ENCODE measurements at regions not wholly inside any gene's neighbourhood (a gene's known extent, or its start where the extent isn't known, plus 50 kb on each side); places are given as distances from the start of the nearest gene placed in this dataset.
A peak's percentile ranks its signal among the peaks of the same experiment; 100 is the strongest.

DNA sequence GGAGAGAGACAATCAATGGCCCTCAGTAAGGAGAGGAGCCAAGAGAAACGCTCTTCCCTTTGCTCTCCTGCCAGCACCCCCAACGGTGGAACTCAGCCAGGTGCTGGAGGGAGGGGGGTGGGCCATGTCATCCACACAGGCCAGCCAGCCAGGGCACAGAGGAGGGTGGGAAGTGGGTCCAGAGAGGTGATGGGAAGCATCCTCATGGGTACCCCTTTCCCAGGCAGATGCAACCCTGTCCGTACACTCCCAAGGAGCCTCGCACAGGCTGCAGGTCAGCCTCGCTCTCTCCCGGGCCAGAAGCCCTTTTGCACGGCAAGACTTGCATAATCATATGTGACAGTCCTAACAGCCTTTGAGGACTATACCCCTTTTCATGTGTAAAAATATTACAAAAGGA, 142.0 kb upstream of the NAMPT start:
- Mint-ChIP-seq H3K27me3 (peaks cover 6 to 28% of the 10 kb centered on the region in 2 donors), H3K4me1 (peaks cover 8 to 11% (median 10%) of the 10 kb centered on the region in 3 donors), H3K9me3 (no peaks in the 10 kb centered on the region), H3K4me3 (no peak overlapping the region), H3K27ac (no peak overlapping the region), H3K36me3 (no peaks in the 10 kb centered on the region)
- Histone ChIP-seq H3K27me3 (replicated peaks in 1 of 2; ENCODE audit: control insufficient read depth in 2 of 2, extremely low read depth in 1 of 2, insufficient read depth in 2 of 2, low read length in 1 of 2) (peaks cover 0 to 7% of the 10 kb centered on the region in 2 experiments), H3K27ac (ENCODE audit: low read length) (no peak overlapping the region), H3K4me1 (ENCODE audit: control insufficient read depth in 1 of 2, extremely low read depth in 1 of 2, insufficient read depth in 2 of 2, low read length in 2 of 2) (peaks cover 0 to 8% of the 10 kb centered on the region in 2 experiments), H3K36me3 (ENCODE audit: control insufficient read depth in 2 of 2, extremely low read depth in 1 of 2, insufficient read depth in 1 of 2, low read length in 1 of 2) (no peaks in the 10 kb centered on the region), H3K9me3 (no peaks in the 10 kb centered on the region), H3K4me3 (ENCODE audit: control insufficient read depth in 1 of 2, extremely low read depth in 1 of 2, low read length in 1 of 2) (no peak overlapping the region)
- ChIA-PET CTCF (no interaction called here), POLR2A (interaction anchor here in 1 of 2 donors (0.6 kb wide), 1 partner anchor 80 kb away, joined by 3 read pairs; no protein-coding TSS in a partner anchor)
- DNase-seq (no peak), ATAC-seq (replicated peaks in 1 of 4) (no peak)
- WGBS (ENCODE audit: insufficient coverage), result 95% methylated on average over 6 of the region's 7 CpGs

DNA sequence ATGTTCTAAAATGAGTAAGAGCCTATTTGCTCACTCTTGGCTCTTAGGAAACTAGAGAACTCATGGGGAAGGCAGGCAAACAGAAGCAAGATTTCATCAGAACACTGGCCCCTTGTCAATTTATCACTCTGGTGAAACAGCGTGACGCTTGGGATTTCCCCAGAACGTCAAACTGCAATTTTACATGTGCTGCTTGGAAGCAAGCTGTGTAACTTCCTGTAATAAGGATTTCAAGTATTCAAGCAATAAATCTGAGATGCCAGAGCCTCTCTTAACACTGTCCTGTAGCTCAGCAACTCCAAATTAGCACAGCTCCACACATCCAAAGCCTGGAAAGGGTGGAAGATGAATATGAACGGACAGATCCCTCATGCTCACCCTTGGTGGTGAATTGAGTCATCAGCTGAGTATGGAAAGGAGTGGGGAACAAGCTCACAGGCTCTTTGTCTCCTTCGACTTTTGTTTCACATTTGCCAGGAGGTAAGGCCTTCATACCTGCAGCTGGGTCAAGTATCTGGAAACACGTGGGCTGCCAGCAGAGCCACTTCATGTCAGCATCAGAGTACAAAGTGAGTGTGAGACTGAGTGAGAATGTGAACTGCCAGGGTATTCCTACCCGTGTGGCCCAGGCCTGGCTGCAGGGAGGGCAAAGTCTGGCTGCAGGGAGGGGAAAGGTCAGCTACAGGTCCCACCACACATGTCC, 140.4 kb upstream of the NAMPT start:
- H3K4me3 ChIP-seq (ENCODE audit: control insufficient read depth in 1 of 2, extremely low read depth in 1 of 2, low read length in 1 of 2), result no peak overlapping the region
- H3K9me3 Mint-ChIP-seq, result no peaks in the 10 kb centered on the region
- H3K27ac ChIP-seq (ENCODE audit: low read length), result no peak overlapping the region
- peaks cover 0 to 8% of the 10 kb centered on the region in 2 experiments for H3K4me1 ChIP-seq (ENCODE audit: control insufficient read depth in 1 of 2, extremely low read depth in 1 of 2, insufficient read depth in 2 of 2, low read length in 2 of 2)
- H3K36me3 ChIP-seq (ENCODE audit: control insufficient read depth in 2 of 2, extremely low read depth in 1 of 2, insufficient read depth in 1 of 2, low read length in 1 of 2), result no peaks in the 10 kb centered on the region
- DNase-seq, result peak in 30 of 35 experiments; percentile 4 to 60 (median 20)
- ATAC-seq (replicated peaks in 1 of 4), result peak in 2 of 4 experiments; percentile 24 to 81
- peak overlapping the region in 1 of 3 donors; percentile 1 for H3K4me3 Mint-ChIP-seq
- H3K27ac Mint-ChIP-seq, result no peak overlapping the region
- peaks cover 8 to 11% (median 10%) of the 10 kb centered on the region in 3 donors for H3K4me1 Mint-ChIP-seq
- no peaks in the 10 kb centered on the region for H3K36me3 Mint-ChIP-seq
- peaks cover 0 to 7% of the 10 kb centered on the region in 2 experiments for H3K27me3 ChIP-seq (replicated peaks in 1 of 2; ENCODE audit: control insufficient read depth in 2 of 2, extremely low read depth in 1 of 2, insufficient read depth in 2 of 2, low read length in 1 of 2)
- H3K9me3 ChIP-seq, result no peaks in the 10 kb centered on the region
- peaks cover 4 to 31% of the 10 kb centered on the region in 2 donors for H3K27me3 Mint-ChIP-seq
- WGBS (ENCODE audit: insufficient coverage), result 11% methylated on average over 6 of the region's 7 CpGs
- POLR2A ChIA-PET, result interaction anchor here in 1 of 2 donors (1.2 kb wide), 1 partner anchor 140 kb away, joined by 7 read pairs; the partner anchor contains the start of gene NAMPT
- CTCF ChIA-PET, result no interaction called here

DNA sequence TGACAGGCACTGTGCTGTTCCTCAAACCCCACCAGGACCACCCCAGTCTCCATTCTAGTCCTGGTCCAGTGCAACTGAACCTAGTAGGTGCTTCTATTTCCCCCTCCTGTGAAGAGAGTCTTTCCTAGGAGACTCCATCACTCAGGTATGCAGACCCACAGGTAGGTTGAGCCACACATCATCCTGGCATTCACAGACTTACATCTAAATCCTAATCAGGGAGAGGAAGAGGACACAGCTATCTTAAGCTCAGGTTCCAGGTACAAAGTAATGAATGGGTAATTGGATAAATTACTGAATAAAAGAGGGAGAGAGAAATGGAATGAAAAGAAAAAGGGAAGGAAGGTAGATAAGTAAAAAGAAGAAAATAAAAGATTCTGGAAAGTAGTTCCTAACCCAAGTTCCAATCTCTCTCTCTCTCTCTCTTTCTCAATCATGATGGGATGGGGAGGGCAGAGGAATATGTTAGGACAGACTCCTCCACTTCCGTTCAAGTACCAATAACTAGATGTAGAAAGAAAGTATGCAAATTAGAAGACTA, 139.8 kb upstream of the NAMPT start:
- H3K4me1 Mint-ChIP-seq, result peaks cover 8 to 11% (median 10%) of the 10 kb centered on the region in 3 donors
- no peaks in the 10 kb centered on the region for H3K9me3 Mint-ChIP-seq
- ChIA-PET POLR2A (interaction anchor here in 1 of 2 donors (1.2 kb wide), 1 partner anchor 140 kb away, joined by 7 read pairs; the partner anchor contains the start of gene NAMPT), CTCF (no interaction called here)
- H3K4me1 ChIP-seq (ENCODE audit: control insufficient read depth in 1 of 2, extremely low read depth in 1 of 2, insufficient read depth in 2 of 2, low read length in 2 of 2), result peaks cover 0 to 8% of the 10 kb centered on the region in 2 experiments
- no peak for DNase-seq
- H3K4me3 Mint-ChIP-seq, result peak overlapping the region in 1 of 3 donors; percentile 1
- ATAC-seq (replicated peaks in 1 of 4), result no peak
- H3K36me3 Mint-ChIP-seq, result no peaks in the 10 kb centered on the region
- no peaks in the 10 kb centered on the region for H3K9me3 ChIP-seq
- WGBS (ENCODE audit: insufficient coverage), result no CpG with 5 or more reads among the region's 1 CpG
- peaks cover 0 to 7% of the 10 kb centered on the region in 2 experiments for H3K27me3 ChIP-seq (replicated peaks in 1 of 2; ENCODE audit: control insufficient read depth in 2 of 2, extremely low read depth in 1 of 2, insufficient read depth in 2 of 2, low read length in 1 of 2)
- H3K36me3 ChIP-seq (ENCODE audit: control insufficient read depth in 2 of 2, extremely low read depth in 1 of 2, insufficient read depth in 1 of 2, low read length in 1 of 2), result no peaks in the 10 kb centered on the region
- H3K27me3 Mint-ChIP-seq, result peaks cover 1 to 35% of the 10 kb centered on the region in 2 donors
- no peak overlapping the region for H3K27ac Mint-ChIP-seq
- H3K4me3 ChIP-seq (ENCODE audit: control insufficient read depth in 1 of 2, extremely low read depth in 1 of 2, low read length in 1 of 2), result no peak overlapping the region
- no peak overlapping the region for H3K27ac ChIP-seq (ENCODE audit: low read length)

- Mint-ChIP-seq H3K4me3 (no peak overlapping the region), H3K9me3 (no peaks in the 10 kb centered on the region), H3K27ac (no peak overlapping the region), H3K27me3 (peaks cover 5 to 30% of the 10 kb centered on the region in 2 donors), H3K36me3 (no peaks in the 10 kb centered on the region), H3K4me1 (peaks cover 8 to 11% (median 10%) of the 10 kb centered on the region in 3 donors)
- H3K36me3 ChIP-seq (ENCODE audit: control insufficient read depth in 2 of 2, extremely low read depth in 1 of 2, insufficient read depth in 1 of 2, low read length in 1 of 2), result no peaks in the 10 kb centered on the region
- POLR2A ChIA-PET, result no interaction called here
- H3K4me1 ChIP-seq (ENCODE audit: control insufficient read depth in 1 of 2, extremely low read depth in 1 of 2, insufficient read depth in 2 of 2, low read length in 2 of 2), result peaks cover 0 to 8% of the 10 kb centered on the region in 2 experiments
- H3K27me3 ChIP-seq (replicated peaks in 1 of 2; ENCODE audit: control insufficient read depth in 2 of 2, extremely low read depth in 1 of 2, insufficient read depth in 2 of 2, low read length in 1 of 2), result peaks cover 0 to 7% of the 10 kb centered on the region in 2 experiments
- no peak for ATAC-seq (replicated peaks in 1 of 4)
- H3K4me3 ChIP-seq (ENCODE audit: control insufficient read depth in 1 of 2, extremely low read depth in 1 of 2, low read length in 1 of 2), result no peak overlapping the region
- WGBS (ENCODE audit: insufficient coverage), result 100% methylated on average over 1 of the region's 5 CpGs
- H3K9me3 ChIP-seq, result no peaks in the 10 kb centered on the region
- no peak overlapping the region for H3K27ac ChIP-seq (ENCODE audit: low read length)
- DNase-seq, result no peak
- CTCF ChIA-PET, result interaction anchor here in 1 of 2 donors (0.6 kb wide), 1 partner anchor 533 kb away, joined by 3 read pairs; no protein-coding TSS in a partner anchor
These were observed 139.2 kb upstream of the NAMPT start for GRCh38 chr7:106423821-106424475.

DNA sequence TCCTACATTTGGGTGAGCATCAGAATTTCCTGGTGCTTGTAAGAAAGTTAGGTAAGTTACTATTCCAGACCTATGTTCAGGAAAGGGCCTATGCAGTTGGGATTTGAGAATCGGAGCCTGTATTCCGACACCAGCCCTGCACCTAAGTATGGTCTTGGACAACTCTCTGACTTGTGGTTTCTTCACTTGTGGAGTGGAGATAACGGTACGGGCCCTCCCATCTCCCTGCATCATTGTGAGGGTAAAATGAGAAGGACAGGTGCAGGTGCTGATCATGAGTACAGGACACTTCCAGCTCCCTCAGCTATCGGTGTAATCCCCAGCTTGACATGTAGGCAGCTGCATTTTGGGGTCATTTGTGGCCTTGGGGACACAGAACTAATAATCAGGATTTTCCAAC, 138.3 kb upstream of the NAMPT start:
- H3K4me1 Mint-ChIP-seq, result peaks cover 8 to 11% (median 10%) of the 10 kb centered on the region in 3 donors
- H3K27me3 ChIP-seq (replicated peaks in 1 of 2; ENCODE audit: control insufficient read depth in 2 of 2, extremely low read depth in 1 of 2, insufficient read depth in 2 of 2, low read length in 1 of 2), result peaks cover 0 to 7% of the 10 kb centered on the region in 2 experiments
- H3K36me3 Mint-ChIP-seq, result no peaks in the 10 kb centered on the region
- H3K9me3 ChIP-seq, result no peaks in the 10 kb centered on the region
- H3K4me3 ChIP-seq (ENCODE audit: control insufficient read depth in 1 of 2, extremely low read depth in 1 of 2, low read length in 1 of 2), result no peak overlapping the region
- H3K27ac Mint-ChIP-seq, result no peak overlapping the region
- no peak for DNase-seq
- ATAC-seq (replicated peaks in 1 of 4), result no peak
- no peaks in the 10 kb centered on the region for H3K9me3 Mint-ChIP-seq
- H3K4me3 Mint-ChIP-seq, result no peak overlapping the region
- H3K4me1 ChIP-seq (ENCODE audit: control insufficient read depth in 1 of 2, extremely low read depth in 1 of 2, insufficient read depth in 2 of 2, low read length in 2 of 2), result peaks cover 0 to 8% of the 10 kb centered on the region in 2 experiments
- ChIA-PET POLR2A (interaction anchor here in 1 of 2 donors (0.7 kb wide), 1 partner anchor 345 kb away, joined by 3 read pairs; no protein-coding TSS in a partner anchor), CTCF (interaction anchor here in 1 of 2 donors (0.6 kb wide), 1 partner anchor 534 kb away, joined by 3 read pairs; no protein-coding TSS in a partner anchor)
- H3K36me3 ChIP-seq (ENCODE audit: control insufficient read depth in 2 of 2, extremely low read depth in 1 of 2, insufficient read depth in 1 of 2, low read length in 1 of 2), result no peaks in the 10 kb centered on the region
- H3K27ac ChIP-seq (ENCODE audit: low read length), result no peak overlapping the region
- H3K27me3 Mint-ChIP-seq, result peaks cover 4 to 33% of the 10 kb centered on the region in 2 donors
- 90% methylated on average over 4 of the region's 5 CpGs for whole genome bisulfite sequencing (ENCODE audit: insufficient coverage)

- Mint-ChIP-seq H3K36me3 (no peaks in the 10 kb centered on the region), H3K4me3 (no peak overlapping the region)
- POLR2A ChIA-PET, result no interaction called here
These were observed 136.5 kb upstream of the NAMPT start for GRCh38 chr7:106421181-106421762.

More at GRCh38 chr7:106421181-106421762, 136.5 kb upstream of the NAMPT start:
- Mint-ChIP-seq H3K4me1 (peaks cover 8 to 11% (median 10%) of the 10 kb centered on the region in 3 donors), H3K9me3 (peaks cover 0 to 7% (median 6%) of the 10 kb centered on the region in 3 donors), H3K27ac (no peak overlapping the region), H3K27me3 (peaks cover 8 to 27% of the 10 kb centered on the region in 2 donors)
- WGBS (ENCODE audit: insufficient coverage), result 84% methylated on average over 5 of the region's 6 CpGs
- Histone ChIP-seq H3K27ac (ENCODE audit: low read length) (no peak overlapping the region), H3K9me3 (no peaks in the 10 kb centered on the region), H3K4me3 (ENCODE audit: control insufficient read depth in 1 of 2, extremely low read depth in 1 of 2, low read length in 1 of 2) (no peak overlapping the region), H3K4me1 (ENCODE audit: control insufficient read depth in 1 of 2, extremely low read depth in 1 of 2, insufficient read depth in 2 of 2, low read length in 2 of 2) (peaks cover 0 to 8% of the 10 kb centered on the region in 2 experiments), H3K36me3 (ENCODE audit: control insufficient read depth in 2 of 2, extremely low read depth in 1 of 2, insufficient read depth in 1 of 2, low read length in 1 of 2) (no peaks in the 10 kb centered on the region), H3K27me3 (replicated peaks in 1 of 2; ENCODE audit: control insufficient read depth in 2 of 2, extremely low read depth in 1 of 2, insufficient read depth in 2 of 2, low read length in 1 of 2) (peaks cover 0 to 3% of the 10 kb centered on the region in 2 experiments)
- DNase-seq (peak in 1 of 35 experiments; percentile 15), ATAC-seq (replicated peaks in 1 of 4) (no peak)
- CTCF ChIA-PET, result no interaction called here

All from T-cell (primary cell).